ENCODE measurements at regions not wholly inside any gene's neighbourhood (a gene's known extent, or its start where the extent isn't known, plus 50 kb on each side); places are given as distances from the start of the nearest gene placed in this dataset.

- no peak for TF ChIP-seq CTCF (IDR thresholded peaks at IDR 0.05; ENCODE audit: insufficient read depth, low read length, severe bottlenecking)
- DNase-seq (ENCODE audit: low read depth) (no peak), FAIRE-seq (peak; percentile 43)
- Histone ChIP-seq H3K36me3 (ENCODE audit: control insufficient read depth, insufficient read depth, low read length) (no peaks in the 10 kb centered on the region), H3K4me3 (ENCODE audit: low read depth, low read length) (no peak overlapping the region), H3K27me3 (ENCODE audit: control insufficient read depth, insufficient read depth, low read length) (no peaks in the 10 kb centered on the region)
These were observed 339.9 kb downstream of the ACTL7B start for GRCh38 chr9:108515856-108516255.

- DNase-seq (ENCODE audit: low read depth): peak; percentile 23
- FAIRE-seq: no peak
- TF ChIP-seq CTCF (IDR thresholded peaks at IDR 0.05; ENCODE audit: insufficient read depth, low read length, severe bottlenecking): no peak
- H3K27me3 ChIP-seq (ENCODE audit: control insufficient read depth, insufficient read depth, low read length): no peaks in the 10 kb centered on the region
- H3K36me3 ChIP-seq (ENCODE audit: control insufficient read depth, insufficient read depth, low read length): no peaks in the 10 kb centered on the region
- no peak overlapping the region for H3K4me3 ChIP-seq (ENCODE audit: low read depth, low read length)
These were observed 343.2 kb downstream of the ACTL7B start for GRCh38 chr9:108512426-108513173.

GRCh38 chr9:108511307-108511706 is 344.5 kb downstream of the ACTL7B start:
- TF ChIP-seq CTCF (IDR thresholded peaks at IDR 0.05; ENCODE audit: insufficient read depth, low read length, severe bottlenecking): no peak
- FAIRE-seq (no peak), DNase-seq (ENCODE audit: low read depth) (peak; percentile 37)
- no peak overlapping the region for H3K4me3 ChIP-seq (ENCODE audit: low read depth, low read length)
- H3K36me3 ChIP-seq (ENCODE audit: control insufficient read depth, insufficient read depth, low read length): no peaks in the 10 kb centered on the region
- H3K27me3 ChIP-seq (ENCODE audit: control insufficient read depth, insufficient read depth, low read length): no peaks in the 10 kb centered on the region

- Histone ChIP-seq H3K4me3 (ENCODE audit: low read depth, low read length) (no peak overlapping the region), H3K36me3 (ENCODE audit: control insufficient read depth, insufficient read depth, low read length) (no peaks in the 10 kb centered on the region), H3K27me3 (ENCODE audit: control insufficient read depth, insufficient read depth, low read length) (no peaks in the 10 kb centered on the region)
- no peak for TF ChIP-seq CTCF (IDR thresholded peaks at IDR 0.05; ENCODE audit: insufficient read depth, low read length, severe bottlenecking)
- DNase-seq (ENCODE audit: low read depth) (no peak), FAIRE-seq (no peak)
These were observed 358.9 kb downstream of the ACTL7B start for GRCh38 chr9:108496846-108497245.

GRCh38 chr9:108489567-108489966 is 366.2 kb downstream of the ACTL7B start:
- no peaks in the 10 kb centered on the region for H3K27me3 ChIP-seq (ENCODE audit: control insufficient read depth, insufficient read depth, low read length)
- no peak overlapping the region for H3K4me3 ChIP-seq (ENCODE audit: low read depth, low read length)
- DNase-seq (ENCODE audit: low read depth) (peak; percentile 91), FAIRE-seq (no peak)
- H3K36me3 ChIP-seq (ENCODE audit: control insufficient read depth, insufficient read depth, low read length): no peaks in the 10 kb centered on the region
- no peak for TF ChIP-seq CTCF (IDR thresholded peaks at IDR 0.05; ENCODE audit: insufficient read depth, low read length, severe bottlenecking)

GRCh38 chr9:108486831-108487230 is 369.0 kb downstream of the ACTL7B start:
- TF ChIP-seq CTCF (IDR thresholded peaks at IDR 0.05; ENCODE audit: insufficient read depth, low read length, severe bottlenecking): no peak
- Histone ChIP-seq H3K27me3 (ENCODE audit: control insufficient read depth, insufficient read depth, low read length) (no peaks in the 10 kb centered on the region), H3K4me3 (ENCODE audit: low read depth, low read length) (no peak overlapping the region), H3K36me3 (ENCODE audit: control insufficient read depth, insufficient read depth, low read length) (no peaks in the 10 kb centered on the region)
- DNase-seq (ENCODE audit: low read depth) (peak; percentile 42), FAIRE-seq (no peak)

Measured in bronchial epithelial cell (primary cell).